ENCODE measurements at regions not wholly inside any gene's neighbourhood (a gene's known extent, or its start where the extent isn't known, plus 50 kb on each side); places are given as distances from the start of the nearest gene placed in this dataset.

DNA sequence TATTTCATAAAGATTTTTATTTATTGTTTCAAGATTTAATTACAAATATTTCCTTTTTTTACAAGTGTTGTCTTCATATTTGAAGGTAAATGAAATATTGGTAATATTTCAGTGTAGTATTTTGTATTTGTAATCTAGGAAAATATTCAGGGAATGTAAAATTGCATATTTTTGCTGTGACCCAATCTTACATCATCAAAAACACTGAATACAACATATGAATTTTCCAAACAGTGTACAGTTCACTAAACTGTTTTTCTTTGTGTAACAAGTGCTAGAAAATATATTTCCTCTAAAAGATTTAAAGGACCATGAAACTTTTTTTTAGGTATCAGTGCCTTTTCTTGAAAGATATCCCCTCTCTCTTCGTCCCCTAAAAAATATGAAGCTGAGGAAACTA is 251.9 kb upstream of the KCND2 start:
- no peaks in the 10 kb centered on the region for H3K4me1 ChIP-seq
- DNase-seq: no peak
- WGBS, 3 donors: 45 to 72% (median 71%) methylated on average over 1 of the region's 1 CpG
- TF ChIP-seq, protein P1, sequence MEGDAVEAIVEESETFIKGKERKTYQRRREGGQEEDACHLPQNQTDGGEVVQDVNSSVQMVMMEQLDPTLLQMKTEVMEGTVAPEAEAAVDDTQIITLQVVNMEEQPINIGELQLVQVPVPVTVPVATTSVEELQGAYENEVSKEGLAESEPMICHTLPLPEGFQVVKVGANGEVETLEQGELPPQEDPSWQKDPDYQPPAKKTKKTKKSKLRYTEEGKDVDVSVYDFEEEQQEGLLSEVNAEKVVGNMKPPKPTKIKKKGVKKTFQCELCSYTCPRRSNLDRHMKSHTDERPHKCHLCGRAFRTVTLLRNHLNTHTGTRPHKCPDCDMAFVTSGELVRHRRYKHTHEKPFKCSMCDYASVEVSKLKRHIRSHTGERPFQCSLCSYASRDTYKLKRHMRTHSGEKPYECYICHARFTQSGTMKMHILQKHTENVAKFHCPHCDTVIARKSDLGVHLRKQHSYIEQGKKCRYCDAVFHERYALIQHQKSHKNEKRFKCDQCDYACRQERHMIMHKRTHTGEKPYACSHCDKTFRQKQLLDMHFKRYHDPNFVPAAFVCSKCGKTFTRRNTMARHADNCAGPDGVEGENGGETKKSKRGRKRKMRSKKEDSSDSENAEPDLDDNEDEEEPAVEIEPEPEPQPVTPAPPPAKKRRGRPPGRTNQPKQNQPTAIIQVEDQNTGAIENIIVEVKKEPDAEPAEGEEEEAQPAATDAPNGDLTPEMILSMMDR (IDR thresholded peaks at IDR 0.05): no peak
- no peak for ATAC-seq
- no peaks in the 10 kb centered on the region for H3K27me3 ChIP-seq (ENCODE audit: insufficient read depth in 3 of 3, low read length in 2 of 3)
- no peak overlapping the region for H3K27ac ChIP-seq
- no peaks in the 10 kb centered on the region for H3K36me3 ChIP-seq (ENCODE audit: insufficient read depth in 1 of 2, low read depth in 1 of 2)
- intact Hi-C loops (cut with DNase I): no loop called here
- H3K4me3 ChIP-seq: no peak overlapping the region
- H3K9me3 ChIP-seq: no peaks in the 10 kb centered on the region

DNA sequence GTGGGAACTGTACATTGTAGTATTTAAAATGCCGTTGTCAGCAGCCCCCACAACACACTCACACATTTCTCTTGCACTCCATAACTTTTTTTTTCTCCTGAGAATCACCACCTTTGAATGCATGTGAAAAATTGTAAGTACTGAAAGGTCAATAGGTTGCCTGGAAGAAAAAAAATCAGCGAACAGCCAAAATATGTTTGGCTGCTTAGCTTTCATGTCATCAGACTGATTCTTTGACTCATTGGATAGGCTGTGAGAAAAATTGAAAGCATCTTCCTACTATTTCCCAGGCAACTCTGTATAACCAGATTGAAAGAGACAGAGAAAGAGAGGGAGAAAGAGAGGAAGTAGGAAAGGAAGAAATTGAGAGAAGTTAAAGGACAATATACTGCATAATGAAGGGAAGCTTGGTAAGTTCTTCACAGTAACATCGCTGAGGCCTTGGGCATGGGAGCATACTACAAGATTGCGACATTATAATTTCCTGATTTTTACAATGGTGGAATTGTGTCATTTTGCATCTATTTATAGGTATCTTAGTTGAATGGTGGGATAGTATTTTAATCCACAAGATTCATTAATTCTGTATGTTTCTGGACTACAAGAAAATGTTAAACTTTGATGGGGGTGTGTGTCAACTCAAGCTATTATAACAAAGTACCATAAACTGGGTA is 249.3 kb upstream of the KCND2 start:
- 69 to 74% (median 74%) methylated on average over 4 of the region's 4 CpGs for WGBS, 3 donors
- no peaks in the 10 kb centered on the region for H3K36me3 ChIP-seq (ENCODE audit: insufficient read depth in 1 of 2, low read depth in 1 of 2)
- intact Hi-C loops (cut with DNase I): no loop called here

DNA sequence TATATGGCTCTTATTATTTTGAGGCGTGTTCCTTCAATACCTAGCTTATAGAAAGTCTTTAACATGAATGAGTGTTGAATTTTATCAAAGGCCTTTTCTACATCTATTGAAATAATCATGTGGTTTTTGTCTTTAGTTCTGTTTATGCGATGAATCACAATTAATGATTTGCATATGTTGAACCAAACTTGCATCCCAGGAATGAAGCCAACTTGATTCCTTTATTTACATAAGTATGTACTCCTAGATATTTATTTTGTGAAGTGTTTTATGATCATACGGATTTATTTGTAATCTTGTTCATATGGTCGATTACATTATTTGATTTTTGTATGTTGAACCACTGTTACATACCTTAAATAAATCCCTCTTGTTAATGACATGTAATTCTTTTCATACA is 244.3 kb upstream of the KCND2 start:
- TF ChIP-seq, protein P1 (IDR thresholded peaks at IDR 0.05): no peak
- Histone ChIP-seq H3K27me3 (ENCODE audit: insufficient read depth in 3 of 3, low read length in 2 of 3) (no peaks in the 10 kb centered on the region), H3K27ac (no peak overlapping the region), H3K4me3 (no peak overlapping the region), H3K4me1 (no peaks in the 10 kb centered on the region), H3K9me3 (no peaks in the 10 kb centered on the region), H3K36me3 (ENCODE audit: insufficient read depth in 1 of 2, low read depth in 1 of 2) (no peaks in the 10 kb centered on the region)
- DNase-seq (no peak), ATAC-seq (no peak)
- intact Hi-C loops (cut with DNase I): no loop called here
- 83 to 92% (median 86%) methylated on average over 4 of the region's 4 CpGs for WGBS, 3 donors

More for the DNA sequence above, 249.3 kb upstream of the KCND2 start:
- ATAC-seq (no peak), DNase-seq (no peak)
- no peak overlapping the region for H3K27ac ChIP-seq
- H3K4me1 ChIP-seq: no peaks in the 10 kb centered on the region
- no peaks in the 10 kb centered on the region for H3K27me3 ChIP-seq (ENCODE audit: insufficient read depth in 3 of 3, low read length in 2 of 3)
- no peaks in the 10 kb centered on the region for H3K9me3 ChIP-seq
- TF ChIP-seq, protein P1 (IDR thresholded peaks at IDR 0.05): no peak
- H3K4me3 ChIP-seq: no peak overlapping the region

DNA sequence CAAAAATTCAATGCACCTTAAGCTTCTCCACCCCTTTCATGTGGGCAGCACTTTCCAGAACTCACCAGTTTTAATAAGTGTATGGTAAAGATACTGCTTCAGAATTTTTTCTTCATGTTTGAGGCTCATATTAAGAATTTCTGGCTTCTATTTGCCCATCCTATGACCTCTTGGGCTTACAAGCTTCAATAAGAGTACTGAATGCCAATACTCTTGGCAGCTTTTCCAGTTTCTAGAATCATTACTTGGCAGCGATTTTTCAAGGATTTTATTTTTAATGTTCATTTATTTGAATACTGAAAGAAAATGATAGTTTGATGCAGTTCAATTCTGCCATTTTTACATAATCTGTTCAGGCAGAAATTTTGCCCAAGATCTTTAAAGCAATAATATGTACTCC is 242.1 kb upstream of the KCND2 start:
- WGBS, 3 donors: 33 to 49% (median 37%) methylated on average over 1 of the region's 1 CpG
- no peaks in the 10 kb centered on the region for H3K9me3 ChIP-seq
- no peaks in the 10 kb centered on the region for H3K27me3 ChIP-seq (ENCODE audit: insufficient read depth in 3 of 3, low read length in 2 of 3)
- H3K4me3 ChIP-seq: no peak overlapping the region
- ATAC-seq (no peak), DNase-seq (no peak)
- no peaks in the 10 kb centered on the region for H3K4me1 ChIP-seq
- no peaks in the 10 kb centered on the region for H3K36me3 ChIP-seq (ENCODE audit: insufficient read depth in 1 of 2, low read depth in 1 of 2)
- H3K27ac ChIP-seq: no peak overlapping the region
- intact Hi-C loops (cut with DNase I): no loop called here
- TF ChIP-seq, protein P1 (IDR thresholded peaks at IDR 0.05): no peak

DNA sequence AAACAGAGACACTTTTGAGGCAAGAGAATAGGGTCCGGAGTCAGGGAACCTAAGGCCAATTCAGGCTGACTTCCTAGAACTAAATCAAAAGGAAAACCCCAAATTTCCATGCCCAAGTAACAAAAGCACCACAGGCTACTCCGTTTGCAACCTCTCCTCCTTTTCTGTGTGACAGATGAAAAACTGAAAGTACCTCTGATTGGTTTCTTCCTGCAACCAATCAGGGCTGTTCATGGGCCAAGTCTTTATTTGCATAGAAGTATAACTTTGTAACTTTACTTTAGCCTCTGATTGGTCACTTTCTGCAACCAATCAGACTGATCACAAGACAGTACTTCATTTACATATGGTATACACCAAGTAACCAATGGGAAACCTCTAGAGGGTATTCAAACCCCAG is 239.9 kb upstream of the KCND2 start:
- WGBS, 3 donors: 35 to 48% (median 47%) methylated on average over 2 of the region's 2 CpGs

More for the DNA sequence above, 239.9 kb upstream of the KCND2 start:
- Histone ChIP-seq H3K4me3 (no peak overlapping the region), H3K9me3 (no peaks in the 10 kb centered on the region), H3K4me1 (no peaks in the 10 kb centered on the region), H3K27me3 (ENCODE audit: insufficient read depth in 3 of 3, low read length in 2 of 3) (no peaks in the 10 kb centered on the region), H3K27ac (no peak overlapping the region), H3K36me3 (ENCODE audit: insufficient read depth in 1 of 2, low read depth in 1 of 2) (no peaks in the 10 kb centered on the region)
- DNase-seq (no peak), ATAC-seq (no peak)
- TF ChIP-seq, protein P1 (IDR thresholded peaks at IDR 0.05): no peak
- intact Hi-C loops (cut with DNase I): no loop called here
